Esophagus squamous epithelium (tissue), 5 donors: ENCODE measurements at regions not wholly inside any gene's neighbourhood (a gene's known extent, or its start where the extent isn't known, plus 50 kb on each side); places are given as distances from the start of the nearest gene placed in this dataset.

Experiments used
- DNase-seq: peaks from one replicate; lab custom pipeline; 2025; lab: John Stamatoyannopoulos, UW
- H3K27ac ChIP-seq, 4 donors: fragments of 200-600 bp; sonication (generic); one replicate each; pipeline ENCODE4 v1.5.1; 2016 to 2019; ENCODE audit warnings: mild to moderate bottlenecking in 1 of 4
- H3K27me3 ChIP-seq, 4 donors: fragments of 200-600 bp; sonication (generic); 1 replicate in 3 of 4; 2 replicates in 1 of 4; pipeline versions ENCODE4 v1.5.1 to v1.6.0; 2017 to 2021; ENCODE audit warnings: antibody characterized with exemption in 1 of 4
- H3K36me3 ChIP-seq, 3 donors: fragments of 200-600 bp; sonication (generic); one replicate each; pipeline ENCODE4 v1.5.1; 2016 to 2019
- H3K4me1 ChIP-seq, 3 donors: fragments of 200-600 bp; sonication (generic); one replicate each; pipeline ENCODE4 v1.5.1; 2017 to 2019
- H3K4me3 ChIP-seq, 4 donors: fragments of 200-600 bp; sonication (generic); 1 replicate in 3 of 4; 2 replicates in 1 of 4; pipeline ENCODE4 v1.5.1; 2016 to 2019; ENCODE audit warnings: mild to moderate bottlenecking in 2 of 4, moderate library complexity in 1 of 4
- H3K9me3 ChIP-seq, 3 donors: fragments of 200-600 bp; sonication (generic); one replicate each; pipeline ENCODE4 v1.5.1; 2016 to 2019
- CTCF ChIP-seq, 6 experiments: fragments of 450-650 bp in 4 of 6; fragments of 200-600 bp in 2 of 6; sonication (generic) in 2 of 6; IDR thresholded peaks; one replicate each; pipeline ENCODE4 v1.5.1; 2016 to 2019; ENCODE audit warnings: antibody characterized with exemption in 6 of 6, mild to moderate bottlenecking in 4 of 6, moderate library complexity in 4 of 6
- POLR2A ChIP-seq, 4 donors: fragments of 450-650 bp; IDR thresholded peaks; one replicate each; pipeline ENCODE4 v1.6.1; 2017; ENCODE audit warnings: antibody characterized with exemption in 4 of 4, mild to moderate bottlenecking in 4 of 4, moderate library complexity in 3 of 4
- WGBS, 2 donors: methylation state at CpG; one replicate each; pipeline ENCODE4 v1.1.5; 2018; 5-methylcytosine and 5-hydroxymethylcytosine counted together
- intact Hi-C: fragments of 100-400 bp; cut with DNase I; formaldehyde crosslinking; loops from one replicate; pipeline ENCODE4 v1.15.0; 2022
- donor health status: DM: yes; HTN: yes; CAD: no.

DNA sequence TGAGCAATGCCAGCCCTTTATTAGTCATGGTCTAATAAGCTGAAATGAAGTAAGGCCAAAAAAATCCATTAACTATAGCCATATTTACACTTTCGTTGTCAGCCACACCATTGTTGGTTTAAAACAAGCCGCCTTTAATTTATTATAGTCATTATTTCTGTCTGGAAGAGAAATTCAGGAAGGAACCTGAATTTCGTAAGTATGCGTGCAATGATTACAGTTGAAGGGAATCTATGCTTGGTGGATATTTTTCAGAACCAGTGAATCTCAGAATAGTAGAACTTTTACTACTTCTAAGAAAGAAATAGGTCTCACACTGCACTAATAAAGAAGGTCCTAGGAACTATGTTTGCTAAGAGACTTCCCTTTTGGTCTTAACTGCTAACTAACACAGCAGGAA is 59.1 kb downstream of the FAM43A start:
- no peak for DNase-seq
- Histone ChIP-seq H3K27me3 (peaks cover 0 to 6% (median 0%) of the 10 kb centered on the region in 4 donors), H3K4me3 (no peak overlapping the region), H3K9me3 (no peaks in the 10 kb centered on the region), H3K27ac (no peak overlapping the region), H3K36me3 (no peaks in the 10 kb centered on the region), H3K4me1 (peaks cover 0 to under 1% (median 0%) of the 10 kb centered on the region in 3 donors)
- WGBS, 2 donors, result 56 to 59% methylated on average over 4 of the region's 4 CpGs
- TF ChIP-seq CTCF (IDR thresholded peaks at IDR 0.05), result no peak
- no peak for TF ChIP-seq POLR2A (IDR thresholded peaks at IDR 0.05)
- intact Hi-C loops, result no loop called here

DNA sequence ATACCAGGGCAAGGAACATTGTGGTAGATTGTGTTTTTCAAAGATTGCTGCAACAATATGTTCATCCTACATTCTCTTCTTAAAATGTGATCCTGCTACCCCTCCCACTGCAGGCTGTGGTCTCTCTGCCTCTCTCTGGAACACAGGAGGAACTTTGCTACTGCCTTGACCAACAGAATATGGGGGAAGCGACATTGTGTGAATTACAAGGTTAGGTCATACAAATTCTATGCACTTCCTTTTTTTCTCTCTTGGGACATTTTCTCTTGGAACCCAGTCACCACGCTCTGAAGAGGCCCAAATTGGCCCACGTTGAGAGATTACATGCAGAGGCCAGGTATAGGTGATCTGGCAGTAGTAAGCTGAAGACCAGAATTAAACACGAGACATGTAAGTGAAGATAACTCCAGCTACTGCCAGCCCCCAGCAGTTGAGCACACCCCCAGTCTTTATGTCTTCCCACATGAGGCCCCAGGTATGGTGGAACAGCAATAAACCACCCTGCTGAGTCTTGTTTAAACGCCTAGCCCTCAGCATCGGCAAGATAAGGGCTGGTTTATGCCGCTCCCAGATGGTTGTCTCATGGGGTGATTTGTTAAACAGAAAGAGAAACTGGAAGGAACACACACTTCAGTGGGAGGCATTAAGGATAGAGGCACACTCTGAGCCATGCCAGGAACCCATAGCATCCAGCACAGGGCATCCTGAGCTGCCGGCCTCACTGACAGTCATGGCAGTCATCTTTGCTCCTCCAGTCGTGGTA is 59.9 kb downstream of the FAM43A start:
- intact Hi-C loops, result no loop called here
- Histone ChIP-seq H3K9me3 (no peaks in the 10 kb centered on the region), H3K27me3 (peaks cover 0 to 6% (median 0%) of the 10 kb centered on the region in 4 donors), H3K4me1 (peaks cover 0 to 6% (median 0%) of the 10 kb centered on the region in 3 donors), H3K36me3 (no peaks in the 10 kb centered on the region), H3K4me3 (no peak overlapping the region), H3K27ac (no peak overlapping the region)
- WGBS, 2 donors, result 79 to 87% methylated on average over 9 of the region's 9 CpGs
- TF ChIP-seq CTCF (IDR thresholded peaks at IDR 0.05), result no peak
- no peak for DNase-seq

GRCh38 chr3:194748225-194748624 is 62.5 kb downstream of the FAM43A start:
- no peak overlapping the region for H3K27ac ChIP-seq
- DNase-seq, result no peak
- peaks cover 0 to 6% (median 0%) of the 10 kb centered on the region in 3 donors for H3K4me1 ChIP-seq
- H3K27me3 ChIP-seq, result peaks cover 0 to 3% (median 0%) of the 10 kb centered on the region in 4 donors
- H3K36me3 ChIP-seq, result no peaks in the 10 kb centered on the region
- 75 to 86% methylated on average over 18 to 19 of the region's 19 CpGs for WGBS, 2 donors
- intact Hi-C loops, result no loop called here
- H3K4me3 ChIP-seq, result no peak overlapping the region
- no peak for TF ChIP-seq POLR2A (IDR thresholded peaks at IDR 0.05)
- TF ChIP-seq CTCF (IDR thresholded peaks at IDR 0.05), result no peak
- no peaks in the 10 kb centered on the region for H3K9me3 ChIP-seq

DNA sequence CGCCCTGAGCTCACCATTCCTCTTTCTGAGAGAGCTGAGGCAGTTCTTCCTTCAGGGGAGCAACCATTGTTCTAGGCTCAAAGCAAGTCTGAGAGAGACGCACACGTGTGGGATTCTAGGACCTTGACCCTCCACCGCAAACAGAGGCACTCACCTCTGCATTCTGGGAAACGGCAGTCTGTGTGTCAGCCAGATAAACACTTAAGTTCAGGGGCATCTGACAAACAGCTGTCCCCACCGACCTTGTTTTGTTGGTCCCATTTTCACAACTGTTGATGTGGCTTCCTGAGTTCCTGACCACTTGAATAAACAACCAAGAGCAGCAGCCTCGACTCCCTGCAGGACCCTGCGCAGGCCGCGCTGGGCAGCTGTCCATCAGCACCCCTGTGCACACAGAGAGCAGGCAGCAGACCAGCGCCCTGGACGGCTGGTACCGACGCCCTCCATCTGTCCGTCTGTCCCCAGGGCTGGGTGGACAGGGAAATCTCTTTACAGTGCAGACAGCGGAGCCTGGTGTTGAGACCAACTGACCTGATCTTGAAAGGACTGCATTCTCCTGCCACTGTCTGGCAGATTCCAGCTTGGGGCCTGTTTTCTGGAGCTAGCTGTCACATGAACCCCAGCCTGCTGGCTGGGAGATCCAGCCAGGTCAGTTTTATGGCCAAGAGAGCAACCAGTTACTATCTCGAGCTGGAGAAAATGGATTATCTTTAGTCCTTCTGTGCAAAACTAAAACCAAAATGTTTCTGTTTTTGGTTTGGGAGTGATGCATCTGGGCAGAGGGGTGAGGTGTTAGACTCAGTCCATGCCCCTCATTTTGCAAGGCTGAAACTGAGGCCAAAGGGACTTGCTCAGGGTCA is 64.2 kb downstream of the FAM43A start:
- Histone ChIP-seq H3K36me3 (no peaks in the 10 kb centered on the region), H3K27me3 (no peaks in the 10 kb centered on the region), H3K4me3 (no peak overlapping the region), H3K4me1 (peaks cover 0 to 6% (median 0%) of the 10 kb centered on the region in 3 donors), H3K9me3 (no peaks in the 10 kb centered on the region), H3K27ac (no peak overlapping the region)
- TF ChIP-seq CTCF (IDR thresholded peaks at IDR 0.05) (no peak), POLR2A (IDR thresholded peaks at IDR 0.05) (no peak)
- DNase-seq, result no peak
- intact Hi-C loops, result no loop called here
- 63 to 73% methylated on average over 7 to 13 of the region's 17 CpGs for WGBS, 2 donors

DNA sequence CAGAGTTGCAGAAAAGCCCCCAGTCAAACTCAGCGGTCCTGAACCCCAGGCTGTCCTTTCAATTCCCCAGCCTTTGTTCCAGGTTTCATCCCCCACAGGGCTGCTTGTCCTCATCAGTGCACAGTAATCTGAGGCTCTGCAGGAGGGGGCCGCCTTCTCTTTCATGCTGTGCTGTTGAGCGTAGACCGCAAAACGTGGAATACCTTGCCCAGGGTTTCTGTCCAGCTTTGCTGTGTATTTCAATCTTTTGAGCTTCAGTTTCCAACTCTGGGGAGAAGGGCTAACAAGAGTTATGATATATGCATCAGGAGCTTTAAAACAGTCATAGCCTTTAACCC is 64.8 kb downstream of the FAM43A start:
- Histone ChIP-seq H3K27me3 (no peaks in the 10 kb centered on the region), H3K4me1 (peaks cover 0 to 6% (median 0%) of the 10 kb centered on the region in 3 donors), H3K4me3 (no peak overlapping the region), H3K9me3 (no peaks in the 10 kb centered on the region), H3K27ac (no peak overlapping the region), H3K36me3 (no peaks in the 10 kb centered on the region)
- no peak for DNase-seq
- intact Hi-C loops, result no loop called here
- 79% methylated on average over 5 of the region's 5 CpGs for WGBS, 2 donors
- TF ChIP-seq POLR2A (IDR thresholded peaks at IDR 0.05), result no peak
- no peak for TF ChIP-seq CTCF (IDR thresholded peaks at IDR 0.05)
